Activated CD4-positive, alpha-beta T cell treated with anti-CD3 and anti-CD28 coated beads for 1 hour (primary cell): ENCODE measurements at regions not wholly inside any gene's neighbourhood (a gene's known extent, or its start where the extent isn't known, plus 50 kb on each side); places are given as distances from the start of the nearest gene placed in this dataset.

ENCODE experiments used
- DNase-seq: peaks from one replicate; pipeline ENCODE4 v3.0.0-alpha.2; 2020

- DNase-seq: no peak
Observed at GRCh38 chr3:194998417-194998816, 272.5 kb downstream of the XXYLT1 start.

GRCh38 chr3:194998948-194999347 is 272.0 kb downstream of the XXYLT1 start:
- no peak for DNase-seq

DNA sequence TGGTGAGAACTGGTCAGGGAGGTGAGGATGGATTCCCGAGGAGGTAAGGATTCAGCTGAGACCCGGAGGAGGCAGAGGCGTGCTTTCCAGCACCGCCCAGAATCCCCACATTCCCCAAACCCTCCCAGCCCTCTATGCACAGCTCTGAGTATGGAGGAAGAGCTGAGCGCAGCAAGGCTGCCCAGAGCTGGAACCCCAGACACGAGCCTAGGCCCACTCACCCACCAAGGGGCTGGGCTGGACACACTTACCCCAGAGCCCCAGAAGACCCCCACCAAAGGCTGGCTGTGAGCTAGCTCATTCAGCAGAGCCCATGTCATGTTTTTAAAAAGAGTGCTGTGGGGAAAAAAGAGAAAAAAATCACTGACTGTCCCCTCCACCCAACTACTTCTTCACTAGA is 271.5 kb downstream of the XXYLT1 start:
- no peak for DNase-seq

DNA sequence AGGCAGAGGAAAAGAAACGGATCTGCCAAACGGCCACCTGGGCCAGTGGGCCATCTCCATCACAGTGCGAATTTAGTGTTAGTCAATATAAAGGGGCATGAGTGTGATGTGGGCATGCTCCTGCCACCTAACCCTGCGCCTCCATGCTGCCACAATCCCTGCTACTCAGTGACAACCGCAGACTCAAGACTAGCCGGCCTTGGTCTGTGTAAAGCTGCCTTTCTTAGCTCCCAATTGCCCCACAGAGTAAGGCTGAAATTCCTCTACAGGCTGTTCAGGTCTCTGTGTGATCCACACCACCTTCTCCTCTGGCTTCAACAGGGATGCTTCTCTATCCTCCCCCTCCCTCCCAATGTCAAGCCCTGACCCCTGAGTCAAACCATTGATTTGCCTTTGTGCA is 269.7 kb downstream of the XXYLT1 start:
- DNase-seq: no peak

GRCh38 chr3:195001961-195002861 is 268.7 kb downstream of the XXYLT1 start:
- no peak for DNase-seq

DNA sequence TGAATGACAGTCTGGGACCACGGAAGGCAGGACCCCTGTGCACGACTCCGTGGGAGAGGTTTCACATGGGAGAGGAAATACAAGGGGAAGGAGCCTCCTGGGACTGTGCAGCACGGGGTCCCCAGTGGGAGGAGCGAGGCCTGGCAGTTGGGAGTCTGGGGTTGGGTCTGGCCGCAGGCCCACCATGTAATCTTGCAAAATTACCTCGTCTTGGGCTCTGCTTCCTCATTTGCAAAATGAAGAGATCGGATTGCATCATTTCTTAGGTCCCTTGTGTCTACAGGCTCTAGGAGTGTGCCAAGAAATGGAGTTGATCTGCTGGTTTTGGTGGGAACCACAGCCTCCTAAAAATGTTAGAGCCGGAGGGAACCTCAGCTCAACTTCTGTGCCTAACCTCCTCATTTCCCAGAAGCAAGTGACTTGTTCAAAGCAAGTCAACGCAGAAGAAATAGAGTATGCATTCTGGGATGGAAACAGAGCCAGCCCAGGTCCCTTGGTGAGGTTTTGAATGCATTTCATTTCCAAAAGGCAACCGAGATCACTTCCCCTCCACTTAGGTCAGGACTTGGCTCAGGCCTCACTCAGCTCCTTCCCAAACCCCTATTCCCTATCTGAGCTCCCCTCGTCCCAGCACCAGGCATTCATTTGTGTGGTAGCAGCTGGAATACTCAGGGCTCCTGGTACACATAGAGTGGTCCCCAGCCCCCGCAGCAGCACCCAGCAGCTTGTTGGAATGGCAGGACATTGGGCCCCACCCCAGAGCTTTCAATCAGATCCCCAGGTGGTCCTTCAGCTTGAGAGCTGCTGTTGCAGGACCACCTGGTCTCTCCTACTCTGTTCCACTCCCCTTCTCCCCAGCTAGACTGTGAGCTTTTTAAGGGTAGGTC is 267.7 kb downstream of the XXYLT1 start:
- DNase-seq: no peak

- no peak for DNase-seq
Observed at GRCh38 chr3:195003893-195004289, 267.1 kb downstream of the XXYLT1 start.

- DNase-seq: no peak
Observed at GRCh38 chr3:195004512-195005250, 266.3 kb downstream of the XXYLT1 start.

GRCh38 chr3:195005251-195005620 is 265.7 kb downstream of the XXYLT1 start:
- DNase-seq: no peak

DNA sequence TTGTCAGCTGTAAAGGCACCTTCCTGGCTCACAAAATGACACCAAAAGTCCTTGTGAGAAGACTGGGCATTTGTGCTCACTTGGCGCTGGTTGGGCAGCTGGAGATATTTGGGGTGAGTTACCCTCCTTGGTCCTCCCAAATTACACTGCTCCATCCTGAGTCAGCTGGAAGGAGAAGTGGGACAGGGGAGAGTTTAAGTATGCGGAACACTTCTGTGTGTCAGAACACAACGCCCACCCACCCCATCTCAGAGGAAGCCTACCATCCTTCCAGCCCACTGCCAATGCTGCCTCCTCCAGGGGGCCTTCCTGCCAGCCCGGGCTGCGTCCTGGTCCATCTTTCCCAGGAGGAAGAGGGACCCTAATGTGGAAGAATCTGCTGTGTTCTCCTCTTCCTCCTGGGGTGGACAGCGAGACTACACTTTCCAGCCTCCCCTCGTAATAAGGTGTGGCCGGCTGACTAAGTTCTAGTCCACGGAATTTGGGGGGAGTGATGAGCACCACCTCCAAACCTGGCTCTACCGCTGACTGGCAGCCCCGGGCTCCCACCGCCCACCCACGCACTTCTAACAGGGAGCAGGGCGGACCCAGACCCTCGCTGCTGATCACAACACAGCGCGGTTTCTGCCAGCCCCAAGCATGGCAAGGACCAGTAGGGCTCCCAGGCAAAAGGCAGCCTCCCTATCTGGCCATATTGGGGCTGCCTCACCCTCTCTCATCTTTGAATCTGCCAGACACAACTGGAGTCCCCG is 265.0 kb downstream of the XXYLT1 start:
- DNase-seq: no peak

- DNase-seq: no peak
Observed at GRCh38 chr3:195007151-195007550, 263.8 kb downstream of the XXYLT1 start.

- no peak for DNase-seq
Observed at GRCh38 chr3:195007766-195008165, 263.2 kb downstream of the XXYLT1 start.

GRCh38 chr3:195008816-195009215 is 262.1 kb downstream of the XXYLT1 start:
- no peak for DNase-seq

- DNase-seq: no peak
Observed at GRCh38 chr3:195009616-195010015, 261.3 kb downstream of the XXYLT1 start.

DNA sequence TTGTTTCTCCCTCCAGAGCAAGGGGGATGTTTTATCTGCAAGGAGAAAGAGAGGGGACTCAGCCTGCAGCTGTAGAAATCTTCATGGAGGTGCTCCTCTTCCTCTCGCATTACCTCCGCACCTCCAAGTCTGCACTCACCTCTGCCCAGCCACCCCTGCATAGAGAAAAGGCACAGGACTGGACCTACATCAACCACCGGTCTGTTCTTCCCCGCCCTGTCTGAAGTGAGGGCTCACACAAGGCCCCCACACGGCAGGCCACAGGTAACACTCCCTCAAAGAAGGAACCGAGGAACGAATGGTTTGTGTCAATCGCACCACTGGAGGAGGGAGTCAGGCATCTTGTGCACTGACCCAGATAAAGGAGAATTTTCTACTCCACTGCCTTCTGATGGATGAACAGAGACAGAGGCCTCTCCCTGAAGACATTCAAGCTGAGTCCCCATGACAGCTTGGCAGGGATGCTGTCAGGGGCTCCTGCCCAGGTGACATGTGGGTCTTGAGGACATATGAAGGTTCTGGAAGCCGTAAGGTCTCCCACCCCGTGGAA is 260.3 kb downstream of the XXYLT1 start:
- no peak for DNase-seq

DNA sequence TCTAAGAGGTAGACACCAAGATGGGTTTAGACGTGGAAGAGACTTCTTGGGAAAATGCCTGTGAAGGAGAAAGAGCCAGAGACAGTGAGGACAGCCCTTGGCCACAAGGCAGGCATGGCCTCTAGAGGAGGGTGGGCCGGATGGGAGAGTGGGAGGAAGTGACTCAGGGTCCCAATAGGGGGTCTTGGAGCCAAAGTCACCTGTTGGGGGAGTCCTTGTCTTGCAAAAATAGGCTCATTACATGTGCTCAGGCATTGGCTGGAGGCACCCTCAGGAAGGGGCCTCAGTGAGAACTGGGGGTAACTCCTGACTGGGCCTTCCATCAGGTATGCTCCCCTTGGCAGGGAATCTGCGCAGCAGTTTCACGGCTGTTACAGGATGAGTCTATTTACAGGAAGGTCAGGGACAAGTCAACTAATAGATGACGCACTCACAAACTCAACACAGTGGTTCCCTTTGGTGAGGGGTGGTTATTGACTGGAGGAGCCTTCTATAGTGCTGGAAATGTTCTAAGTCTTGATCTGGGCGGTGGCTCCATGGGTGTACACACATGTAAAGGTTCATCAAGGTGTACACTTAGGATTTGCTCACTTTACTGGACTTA is 259.6 kb downstream of the XXYLT1 start:
- DNase-seq: no peak

GRCh38 chr3:195012100-195012499 is 258.9 kb downstream of the XXYLT1 start:
- DNase-seq: no peak

DNA sequence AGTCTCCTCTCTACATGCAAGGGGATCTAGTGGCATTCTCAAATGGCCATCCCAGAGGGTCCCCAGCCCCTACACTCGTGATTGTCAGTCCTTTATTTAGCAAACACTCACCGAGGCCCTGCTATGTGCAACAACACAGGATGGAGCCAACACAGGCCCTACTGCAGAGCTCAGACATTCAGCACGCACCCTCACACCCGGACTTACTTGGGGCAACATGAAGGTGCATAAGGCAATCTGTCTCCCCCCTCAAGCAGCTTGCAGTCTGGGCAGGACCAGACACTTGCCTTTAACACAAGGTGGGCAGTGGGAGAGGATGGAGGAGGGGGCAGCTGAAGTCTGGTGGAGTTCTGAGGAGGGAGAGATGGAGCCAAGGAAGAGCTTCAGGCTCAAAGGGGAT is 258.4 kb downstream of the XXYLT1 start:
- no peak for DNase-seq

DNA sequence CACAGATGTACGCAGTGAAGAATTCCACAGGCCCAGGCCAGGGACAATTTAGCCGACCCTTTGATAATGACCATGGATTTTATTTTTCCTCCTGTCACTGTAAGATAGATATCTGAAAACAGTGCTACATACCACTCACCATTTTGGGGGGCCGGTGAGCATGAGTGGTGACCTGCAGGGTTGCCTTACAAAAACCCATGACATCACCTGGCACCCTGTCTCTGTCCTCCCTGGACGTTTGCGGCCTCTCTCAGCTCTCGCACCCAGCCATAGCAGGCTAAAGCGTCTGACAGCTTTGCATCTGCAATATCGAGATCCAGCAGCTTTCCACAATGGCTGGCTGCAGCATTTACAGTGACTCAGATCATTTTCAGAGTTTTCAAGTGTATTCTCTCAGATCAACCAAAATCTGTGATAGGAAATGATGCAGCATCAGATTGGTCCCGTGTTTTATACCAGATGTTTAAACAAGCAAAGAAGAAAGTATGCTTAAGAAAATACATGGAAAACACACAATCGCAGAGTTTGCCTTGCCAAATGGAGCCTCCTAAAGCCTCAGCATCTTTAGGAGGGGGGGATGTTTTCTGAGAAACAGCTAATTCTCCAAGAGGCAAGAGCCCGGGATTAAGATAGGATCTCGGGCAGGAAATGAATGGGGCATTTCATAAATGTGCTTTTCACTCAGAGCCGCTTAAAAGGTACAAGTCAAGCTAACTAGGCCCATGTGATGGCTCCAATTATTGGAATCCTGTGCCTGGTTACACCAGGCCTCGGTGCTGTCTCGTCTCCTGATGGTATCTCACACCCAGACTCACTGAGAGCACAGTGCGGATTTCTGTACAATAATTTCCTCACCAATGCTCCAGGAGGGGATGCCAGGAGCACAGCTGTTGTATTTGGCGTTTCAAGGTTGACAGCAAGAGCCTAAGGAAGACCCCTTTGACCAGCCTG is 257.3 kb downstream of the XXYLT1 start:
- no peak for DNase-seq

DNA sequence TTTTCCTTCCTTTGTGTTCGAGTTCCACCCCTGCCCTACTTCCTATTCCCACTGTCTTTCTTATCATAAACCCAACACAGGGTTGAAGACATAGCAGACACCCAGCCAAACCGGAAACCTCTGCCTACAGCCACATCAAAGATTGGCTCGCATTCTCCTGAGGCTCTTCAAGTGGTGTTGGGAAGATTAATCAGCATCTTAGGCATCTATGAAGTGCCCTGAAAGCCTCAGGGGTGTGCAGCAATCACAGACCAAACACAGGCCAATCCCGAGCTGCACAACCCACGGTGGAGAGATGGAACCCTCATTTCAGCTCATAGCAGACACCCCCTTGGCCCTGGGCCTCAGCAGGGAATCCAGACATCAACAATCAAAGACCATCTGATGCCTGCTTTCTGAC is 255.9 kb downstream of the XXYLT1 start:
- no peak for DNase-seq

GRCh38 chr3:195017151-195017550 is 253.8 kb downstream of the XXYLT1 start:
- DNase-seq: no peak
